Caco-2 (cell line): ENCODE measurements at regions not wholly inside any gene's neighbourhood (a gene's known extent, or its start where the extent isn't known, plus 50 kb on each side); places are given as distances from the start of the nearest gene placed in this dataset.

ENCODE experiments used
- BruUV-seq: library from RNA; stranded (reverse); fragments of 400-500 nt; replicated peaks from 2 replicates; lab custom pipeline; 2021; lab: Mats Ljungman, UMichigan
- CTCF ChIA-PET: fragments of 300-600 bp; sonication (Branson Sonifier 250); formaldehyde crosslinking; loops from one replicate; lab custom pipeline; 2022; ENCODE audit warnings: antibody characterized with exemption; lab: Charles Lee
- POLR2A ChIA-PET: fragments of 300-600 bp; sonication (Branson Sonifier 250); formaldehyde crosslinking; loops from one replicate; lab custom pipeline; 2022; ENCODE audit warnings: antibody characterized with exemption; lab: Charles Lee
- DNase-seq, 2 experiments: peaks; one replicate each; pipeline versions ENCODE4 v3.0.0 to v3.0.0-alpha.2; 2020 to 2022
- H3K27me3 ChIP-seq: replicated peaks from 2 replicates; pipeline ENCODE4 v1.6.0; 2011; ENCODE audit warnings: low read length; ENCODE audit not compliant: control insufficient read depth, insufficient read depth
- H3K36me3 ChIP-seq: 2 replicates; pipeline ENCODE4 v1.5.1; 2011; ENCODE audit warnings: low read length; ENCODE audit not compliant: control insufficient read depth, insufficient read depth
- H3K4me1 ChIP-seq: fragments of 250-450 bp; sonication (Bioruptor Pico); 2 replicates; pipeline ENCODE4 v1.5.1; 2020; ENCODE audit warnings: mild to moderate bottlenecking
- H3K4me3 ChIP-seq: 2 replicates; pipeline ENCODE4 v1.5.1; 2011; ENCODE audit warnings: low read depth, mild to moderate bottlenecking, control low read depth, low read length
- H3K9me3 ChIP-seq: fragments of 250-450 bp; sonication (Bioruptor Pico); 2 replicates; pipeline ENCODE4 v1.5.1; 2020; ENCODE audit warnings: mild to moderate bottlenecking, moderate library complexity
- H3K27ac Mint-ChIP-seq: one replicate; pipeline ENCODE4 v1.8.0; 2022; ENCODE audit warnings: mixed read lengths; ENCODE audit not compliant: unreplicated experiment
- H3K27me3 Mint-ChIP-seq: one replicate; pipeline ENCODE4 v1.8.0; 2022; ENCODE audit warnings: mixed read lengths; ENCODE audit not compliant: insufficient read depth, unreplicated experiment
- H3K36me3 Mint-ChIP-seq: one replicate; pipeline ENCODE4 v1.8.0; 2022; ENCODE audit warnings: mild to moderate bottlenecking, mixed read lengths; ENCODE audit not compliant: insufficient read depth, unreplicated experiment
- H3K4me1 Mint-ChIP-seq: one replicate; pipeline ENCODE4 v1.8.0; 2022; ENCODE audit warnings: low read depth, mixed read lengths; ENCODE audit not compliant: unreplicated experiment
- H3K4me3 Mint-ChIP-seq: one replicate; pipeline ENCODE4 v1.8.0; 2022; ENCODE audit warnings: mild to moderate bottlenecking, moderate library complexity, mixed read lengths; ENCODE audit not compliant: unreplicated experiment
- H3K9me3 Mint-ChIP-seq: one replicate; pipeline ENCODE4 v1.8.0; 2022; ENCODE audit warnings: mixed read lengths; ENCODE audit not compliant: unreplicated experiment
- intact Hi-C: fragments of 100-400 bp; cut with micrococcal nuclease; formaldehyde crosslinking; loops from one replicate; pipeline ENCODE4 v1.10.0; 2022; ENCODE audit not compliant: unreplicated experiment
- TF ChIP-seq, protein P1 (sequence below), 2 experiments: fragments of 200-600 bp in 1 of 2; IDR thresholded peaks; 1 replicate in 1 of 2; 2 replicates in 1 of 2; pipeline versions ENCODE4 v1.5.1 to v1.8.0; 2011 to 2022; ENCODE audit warnings: antibody characterized with exemption in 1 of 2, control low read depth in 1 of 2, inconsistent platforms in 1 of 2, low read depth in 1 of 2, low read length in 1 of 2, mild to moderate bottlenecking in 1 of 2, moderate library complexity in 1 of 2; ENCODE audit not compliant: insufficient read depth in 1 of 2, severe bottlenecking in 1 of 2, unreplicated experiment in 1 of 2

DNA sequence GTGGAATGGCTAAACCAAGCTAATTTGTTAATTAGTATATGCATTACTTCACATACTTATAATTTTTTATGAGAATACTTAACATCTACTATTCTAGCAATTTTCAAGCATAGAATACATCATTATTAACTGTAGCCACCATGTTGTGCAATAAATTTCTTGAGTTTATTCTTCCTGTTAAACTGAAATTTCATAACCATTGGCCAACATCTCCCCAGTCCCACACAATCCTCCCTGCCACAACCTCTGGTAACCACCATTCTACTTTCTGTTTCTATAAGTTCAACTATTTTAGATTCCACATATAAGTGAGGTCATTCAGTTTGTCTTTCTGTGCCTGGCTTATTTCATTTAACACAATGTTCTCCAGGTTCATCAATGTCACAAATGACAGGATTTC, 208.5 kb downstream of the PPP4R3C start:
- Histone ChIP-seq H3K4me3 (no peak overlapping the region), H3K27me3 (no peaks in the 10 kb centered on the region), H3K9me3 (no peaks in the 10 kb centered on the region), H3K4me1 (no peaks in the 10 kb centered on the region), H3K36me3 (no peaks in the 10 kb centered on the region)
- H3K9me3 Mint-ChIP-seq: no peaks in the 10 kb centered on the region
- TF ChIP-seq, protein P1, sequence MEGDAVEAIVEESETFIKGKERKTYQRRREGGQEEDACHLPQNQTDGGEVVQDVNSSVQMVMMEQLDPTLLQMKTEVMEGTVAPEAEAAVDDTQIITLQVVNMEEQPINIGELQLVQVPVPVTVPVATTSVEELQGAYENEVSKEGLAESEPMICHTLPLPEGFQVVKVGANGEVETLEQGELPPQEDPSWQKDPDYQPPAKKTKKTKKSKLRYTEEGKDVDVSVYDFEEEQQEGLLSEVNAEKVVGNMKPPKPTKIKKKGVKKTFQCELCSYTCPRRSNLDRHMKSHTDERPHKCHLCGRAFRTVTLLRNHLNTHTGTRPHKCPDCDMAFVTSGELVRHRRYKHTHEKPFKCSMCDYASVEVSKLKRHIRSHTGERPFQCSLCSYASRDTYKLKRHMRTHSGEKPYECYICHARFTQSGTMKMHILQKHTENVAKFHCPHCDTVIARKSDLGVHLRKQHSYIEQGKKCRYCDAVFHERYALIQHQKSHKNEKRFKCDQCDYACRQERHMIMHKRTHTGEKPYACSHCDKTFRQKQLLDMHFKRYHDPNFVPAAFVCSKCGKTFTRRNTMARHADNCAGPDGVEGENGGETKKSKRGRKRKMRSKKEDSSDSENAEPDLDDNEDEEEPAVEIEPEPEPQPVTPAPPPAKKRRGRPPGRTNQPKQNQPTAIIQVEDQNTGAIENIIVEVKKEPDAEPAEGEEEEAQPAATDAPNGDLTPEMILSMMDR (IDR thresholded peaks at IDR 0.05; ENCODE audit: insufficient read depth in 1 of 2, low read depth in 1 of 2, low read length in 1 of 2, severe bottlenecking in 1 of 2, unreplicated experiment in 1 of 2): no peak
- ChIA-PET POLR2A (no interaction called here), CTCF (no interaction called here)
- H3K27ac Mint-ChIP-seq: no peak overlapping the region
- no peak overlapping the region for H3K4me3 Mint-ChIP-seq
- H3K4me1 Mint-ChIP-seq: no peaks in the 10 kb centered on the region
- DNase-seq: no peak
- intact Hi-C loops: no loop called here
- H3K27me3 Mint-ChIP-seq: no peaks in the 10 kb centered on the region
- no peaks in the 10 kb centered on the region for H3K36me3 Mint-ChIP-seq
- no TSS peak for BruUV-seq

DNA sequence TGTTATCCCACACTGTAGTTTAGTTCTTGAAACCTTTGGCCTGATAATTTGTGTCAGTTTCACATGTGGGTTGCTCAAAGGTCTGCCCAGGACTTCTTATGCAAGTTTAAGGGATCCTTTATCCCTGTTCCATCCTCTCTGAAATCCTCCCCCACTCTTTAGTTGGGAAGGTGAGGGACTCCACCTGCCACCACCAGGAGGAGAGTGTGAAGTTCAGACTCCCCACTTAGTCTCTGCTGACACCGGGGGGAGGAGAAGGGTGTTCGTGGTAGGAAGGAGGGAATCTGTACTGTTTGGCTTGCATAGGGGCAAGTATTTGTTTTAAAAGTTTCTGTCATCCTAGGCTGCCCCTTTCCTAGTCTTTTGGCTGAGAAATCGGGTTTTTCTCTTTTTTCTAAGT, 211.8 kb downstream of the PPP4R3C start:
- no peaks in the 10 kb centered on the region for H3K27me3 Mint-ChIP-seq
- H3K4me1 Mint-ChIP-seq: no peaks in the 10 kb centered on the region
- TF ChIP-seq, protein P1 (IDR thresholded peaks at IDR 0.05; ENCODE audit: insufficient read depth in 1 of 2, low read depth in 1 of 2, low read length in 1 of 2, severe bottlenecking in 1 of 2, unreplicated experiment in 1 of 2): no peak
- Histone ChIP-seq H3K4me1 (no peaks in the 10 kb centered on the region), H3K27me3 (no peaks in the 10 kb centered on the region), H3K36me3 (no peaks in the 10 kb centered on the region), H3K9me3 (no peaks in the 10 kb centered on the region), H3K4me3 (no peak overlapping the region)
- no peaks in the 10 kb centered on the region for H3K36me3 Mint-ChIP-seq
- no peak for DNase-seq
- intact Hi-C loops: no loop called here
- no TSS peak for BruUV-seq
- CTCF ChIA-PET: no interaction called here
- H3K4me3 Mint-ChIP-seq: no peak overlapping the region
- no peaks in the 10 kb centered on the region for H3K9me3 Mint-ChIP-seq
- H3K27ac Mint-ChIP-seq: no peak overlapping the region
- POLR2A ChIA-PET: no interaction called here

DNA sequence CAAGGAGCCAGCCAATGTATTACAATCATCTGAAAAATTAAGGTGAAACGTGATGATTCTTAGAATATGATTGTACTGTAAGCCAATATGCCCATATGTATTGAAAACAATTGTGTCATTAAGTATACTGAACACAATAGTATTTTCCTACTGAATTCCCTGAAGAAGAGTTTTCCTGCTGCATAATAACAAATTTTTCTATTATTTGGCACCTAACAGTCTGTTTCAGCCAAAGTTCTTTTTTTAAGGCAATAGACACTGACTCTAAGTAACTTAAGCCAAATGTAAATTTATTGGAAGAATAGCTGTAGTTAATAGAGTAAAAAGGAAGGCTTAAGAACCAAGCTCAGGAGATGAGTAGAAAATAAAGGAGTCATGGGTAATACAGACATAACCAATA, 220.6 kb downstream of the PPP4R3C start:
- CTCF ChIA-PET: no interaction called here
- H3K9me3 Mint-ChIP-seq: no peaks in the 10 kb centered on the region
- H3K4me3 ChIP-seq: no peak overlapping the region
- TF ChIP-seq, protein P1 (IDR thresholded peaks at IDR 0.05; ENCODE audit: insufficient read depth in 1 of 2, low read depth in 1 of 2, low read length in 1 of 2, severe bottlenecking in 1 of 2, unreplicated experiment in 1 of 2): no peak
- H3K4me3 Mint-ChIP-seq: no peak overlapping the region
- no peaks in the 10 kb centered on the region for H3K27me3 ChIP-seq
- intact Hi-C loops: no loop called here
- H3K4me1 ChIP-seq: no peaks in the 10 kb centered on the region
- H3K27me3 Mint-ChIP-seq: no peaks in the 10 kb centered on the region
- POLR2A ChIA-PET: no interaction called here
- H3K9me3 ChIP-seq: no peaks in the 10 kb centered on the region
- no peaks in the 10 kb centered on the region for H3K36me3 Mint-ChIP-seq
- DNase-seq: no peak
- no peak overlapping the region for H3K27ac Mint-ChIP-seq
- BruUV-seq: no TSS peak
- H3K36me3 ChIP-seq: no peaks in the 10 kb centered on the region
- H3K4me1 Mint-ChIP-seq: no peaks in the 10 kb centered on the region
